HG03045 (cell line): ENCODE measurements at regions not wholly inside any gene's neighbourhood (a gene's known extent, or its start where the extent isn't known, plus 50 kb on each side); places are given as distances from the start of the nearest gene placed in this dataset.

Experiments
- ATAC-seq: cut with Tn5 transposase; IDR thresholded peaks from one replicate; pipeline ENCODE4 v1.9.1; 2021; ENCODE audit warnings: mild to moderate bottlenecking, moderate library complexity; ENCODE audit not compliant: unreplicated experiment

DNA sequence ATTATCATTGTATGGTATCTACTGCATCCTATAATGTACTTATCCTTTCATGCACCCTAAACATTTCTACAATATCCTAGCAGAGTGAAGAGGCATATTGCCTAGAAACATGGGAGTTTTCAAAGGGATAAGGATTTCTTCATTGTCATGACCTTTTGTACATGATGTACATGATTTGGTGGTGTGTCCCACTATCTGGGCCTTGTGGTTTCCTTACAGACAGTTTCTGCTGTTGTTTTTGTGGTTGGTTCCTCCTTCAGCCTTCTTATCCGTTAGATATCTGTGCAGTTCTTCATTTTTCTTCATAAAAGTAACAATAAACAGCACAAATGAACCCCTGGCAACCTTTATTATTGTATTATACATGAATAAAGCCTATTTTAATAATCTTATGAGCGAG lies 70.4 kb upstream of the BACH1 start:
- no peak for ATAC-seq

DNA sequence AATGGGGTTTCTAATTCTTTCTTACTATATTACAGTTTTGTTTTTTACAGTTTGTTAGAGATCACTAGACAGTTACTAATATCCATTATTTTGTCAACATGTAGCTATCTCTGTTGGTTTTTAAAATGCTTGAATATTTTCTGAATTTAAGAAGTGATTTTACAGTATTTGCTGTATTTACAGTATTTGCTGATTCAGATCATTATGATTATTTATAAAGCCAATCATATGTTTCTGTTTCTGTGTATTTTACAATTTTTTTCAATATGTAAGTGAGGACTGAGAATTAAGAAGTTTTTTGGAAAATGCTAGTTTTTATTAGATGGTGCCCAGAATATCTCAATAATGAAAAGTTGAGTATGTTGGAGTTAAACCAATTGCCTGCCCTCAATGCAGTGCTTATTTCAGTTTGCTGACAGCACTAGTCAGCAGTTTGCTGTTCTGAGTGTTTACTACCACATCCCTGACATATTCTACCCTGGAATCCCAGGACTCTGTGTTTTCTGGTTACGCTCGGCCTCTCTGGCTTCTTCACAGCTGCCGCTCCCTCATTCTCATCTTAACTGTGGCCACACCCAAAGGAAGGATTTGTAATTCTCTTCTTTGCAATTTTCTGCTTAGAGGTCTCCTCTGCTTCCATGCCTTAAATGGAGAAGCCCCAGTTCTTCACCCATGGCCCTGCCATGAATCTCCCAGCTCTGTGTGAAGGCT lies 68.0 kb upstream of the BACH1 start:
- no peak for ATAC-seq

DNA sequence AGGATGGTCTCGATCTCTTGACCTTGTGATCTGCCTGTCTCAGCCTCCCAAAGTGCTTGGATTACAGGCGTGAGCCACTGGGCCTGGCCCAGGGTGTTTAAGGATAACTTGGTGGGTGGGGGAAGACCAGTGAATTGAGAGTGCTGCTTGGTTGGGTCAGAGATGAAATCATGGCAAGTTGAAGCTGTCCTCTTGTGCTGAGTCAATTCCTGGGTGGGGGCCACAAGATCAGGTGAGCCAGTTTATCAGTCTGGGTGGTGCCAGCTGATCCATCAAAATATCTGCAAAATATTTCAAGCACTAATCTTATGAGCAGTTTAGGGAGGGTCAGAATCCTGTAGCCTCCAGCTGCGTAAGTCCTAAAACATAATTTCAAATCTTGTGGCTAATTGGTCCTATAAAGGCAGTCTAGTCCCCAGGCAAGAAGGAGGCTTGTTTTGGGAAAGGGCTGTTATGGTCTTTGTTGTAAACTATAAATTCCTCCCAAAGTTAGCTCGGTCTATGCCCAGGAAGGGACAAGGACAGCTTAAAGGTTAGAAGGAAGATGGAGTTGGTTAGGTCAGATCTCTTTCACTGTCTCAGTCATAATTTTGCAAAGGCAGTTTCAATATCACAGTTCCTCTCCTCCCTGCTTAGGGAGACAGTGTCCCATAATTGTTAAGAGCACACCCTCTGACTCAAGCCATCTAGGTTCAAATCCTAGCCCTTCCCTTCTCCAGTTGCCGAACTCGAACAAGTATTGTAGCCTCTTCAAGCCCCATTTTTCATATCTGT lies 66.8 kb upstream of the BACH1 start:
- no peak for ATAC-seq

DNA sequence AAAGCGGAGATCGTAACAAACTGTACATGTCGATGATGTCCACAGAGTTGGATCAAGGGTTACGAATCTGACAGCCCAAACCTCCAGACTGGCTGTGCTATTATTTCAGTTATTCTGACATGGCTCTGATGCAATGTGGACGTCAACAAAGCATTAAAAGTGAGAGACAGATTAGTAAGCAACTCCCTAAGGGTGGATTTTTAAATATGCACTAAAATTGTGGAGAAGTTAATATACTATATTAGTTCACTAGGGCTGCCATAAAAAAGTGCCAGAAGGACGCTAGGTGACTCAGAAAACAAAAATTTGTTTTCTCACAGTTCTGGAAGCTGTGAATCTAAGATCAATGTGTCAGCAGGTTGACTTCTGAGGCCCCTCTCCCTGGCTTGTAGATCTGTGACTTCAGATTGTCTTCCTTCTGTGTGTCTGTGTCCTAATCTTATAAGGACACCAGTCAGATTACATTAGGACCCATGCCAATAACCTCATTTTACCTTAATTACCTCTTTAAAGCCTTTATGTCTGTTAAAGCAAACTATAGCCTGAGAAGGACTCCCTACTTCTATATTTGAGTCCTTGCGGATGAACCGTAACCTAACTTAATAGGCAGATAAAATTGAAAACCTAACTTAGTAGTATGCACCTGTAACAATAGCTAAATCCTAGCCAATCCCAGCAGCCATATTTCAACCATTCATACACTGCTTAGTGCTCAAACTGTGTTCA lies 66.0 kb upstream of the BACH1 start:
- ATAC-seq = no peak

DNA sequence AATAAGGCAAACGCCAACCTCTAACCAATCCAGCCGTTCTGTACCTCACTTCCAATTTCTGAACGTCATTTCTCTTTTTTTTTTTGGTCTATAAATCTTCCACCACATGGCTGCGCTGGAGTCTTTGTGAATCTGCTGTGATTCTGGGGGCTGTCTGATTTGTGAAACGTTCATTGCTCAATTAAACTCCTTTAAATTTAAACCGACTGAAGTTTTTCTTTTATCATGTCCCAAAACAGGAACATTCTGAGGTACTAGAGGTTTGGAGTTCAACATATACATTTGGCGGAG lies 65.5 kb upstream of the BACH1 start:
- ATAC-seq = peak; percentile 1

DNA sequence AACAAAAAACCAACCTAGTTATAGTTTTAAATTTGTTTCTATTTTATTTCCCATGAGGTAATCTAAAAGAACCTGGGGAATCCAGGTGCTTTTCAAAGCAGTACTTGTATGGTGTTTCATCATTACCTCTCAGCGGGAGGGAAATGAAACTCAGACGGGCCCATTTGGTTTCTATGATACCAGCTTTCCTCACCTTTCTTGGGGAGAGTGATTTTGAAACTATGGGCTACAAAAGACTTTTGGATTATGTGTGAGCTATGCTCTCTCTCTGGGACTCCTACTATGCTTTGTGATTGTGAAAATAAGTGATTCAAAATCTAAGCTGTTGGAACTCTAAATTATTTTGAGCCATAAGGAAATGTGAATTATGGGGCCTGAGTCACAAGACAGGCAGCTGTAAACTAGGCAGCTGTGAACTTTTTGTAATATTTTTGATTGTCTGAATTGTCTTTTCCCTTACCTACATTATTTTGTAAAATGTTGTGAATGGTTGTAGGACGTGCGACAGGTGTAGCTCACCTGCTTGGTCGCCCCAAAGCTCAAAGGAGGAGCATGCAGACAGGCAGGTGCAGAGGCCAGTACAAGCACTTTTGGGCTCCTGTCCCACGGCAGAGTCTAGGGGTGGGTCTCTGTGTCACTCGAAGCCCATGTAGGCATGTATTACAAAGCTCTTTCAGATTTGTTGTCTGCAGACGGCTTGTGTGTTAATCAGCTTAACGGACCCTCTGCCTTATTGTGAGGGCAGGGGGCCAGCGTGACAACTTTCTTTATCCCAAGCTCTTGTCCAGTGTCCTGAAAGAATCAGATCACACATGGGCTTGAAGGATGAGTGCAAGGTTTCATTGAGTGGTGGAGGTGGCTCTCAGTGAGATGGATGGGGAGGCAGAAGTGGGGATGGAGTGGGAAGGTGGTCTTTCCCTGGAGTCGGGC lies 64.8 kb upstream of the BACH1 start:
- peak; percentile 62 for ATAC-seq

DNA sequence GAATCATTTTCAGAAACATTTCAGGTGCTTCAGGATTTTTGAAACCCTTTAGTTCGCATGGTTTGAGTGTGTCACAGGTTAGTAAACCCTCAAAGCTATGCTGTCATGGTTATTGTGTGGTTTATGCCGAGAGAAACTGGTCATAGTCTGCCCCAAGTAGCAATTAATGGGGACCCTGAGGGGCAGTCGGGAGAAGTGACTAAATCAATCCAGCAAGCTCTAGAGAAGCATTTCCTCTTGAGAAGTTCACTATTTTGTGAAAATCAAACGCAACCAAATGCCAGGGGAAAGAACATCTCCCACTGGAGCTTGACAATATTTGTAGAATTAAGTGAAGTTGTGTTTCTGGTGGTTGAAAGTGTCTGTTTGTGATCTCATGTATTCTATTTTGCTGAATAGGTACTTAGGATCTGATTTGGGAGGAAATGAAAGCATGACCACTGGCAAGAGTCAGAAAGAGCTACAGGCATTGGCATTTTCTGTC lies 63.0 kb upstream of the BACH1 start:
- peak; percentile 49 for ATAC-seq

DNA sequence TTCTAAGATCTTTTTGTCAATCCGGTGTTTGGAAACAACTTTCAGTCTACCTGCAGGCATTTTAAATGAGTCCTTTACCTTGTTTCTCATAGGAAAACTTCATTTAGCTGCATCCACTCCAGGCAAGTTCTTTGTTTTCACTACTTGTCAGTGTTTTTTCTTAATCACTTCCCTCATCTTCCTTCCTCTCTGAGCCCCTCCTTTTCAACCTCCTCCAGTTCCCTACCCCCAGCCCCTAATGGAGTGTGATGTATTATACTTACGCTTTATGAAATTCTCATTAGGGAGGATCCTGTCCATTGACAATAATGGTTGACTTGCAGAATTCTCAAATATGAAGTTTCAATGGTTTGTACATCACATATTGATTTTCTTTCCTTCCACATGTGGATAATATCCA lies 62.5 kb upstream of the BACH1 start:
- no peak for ATAC-seq

DNA sequence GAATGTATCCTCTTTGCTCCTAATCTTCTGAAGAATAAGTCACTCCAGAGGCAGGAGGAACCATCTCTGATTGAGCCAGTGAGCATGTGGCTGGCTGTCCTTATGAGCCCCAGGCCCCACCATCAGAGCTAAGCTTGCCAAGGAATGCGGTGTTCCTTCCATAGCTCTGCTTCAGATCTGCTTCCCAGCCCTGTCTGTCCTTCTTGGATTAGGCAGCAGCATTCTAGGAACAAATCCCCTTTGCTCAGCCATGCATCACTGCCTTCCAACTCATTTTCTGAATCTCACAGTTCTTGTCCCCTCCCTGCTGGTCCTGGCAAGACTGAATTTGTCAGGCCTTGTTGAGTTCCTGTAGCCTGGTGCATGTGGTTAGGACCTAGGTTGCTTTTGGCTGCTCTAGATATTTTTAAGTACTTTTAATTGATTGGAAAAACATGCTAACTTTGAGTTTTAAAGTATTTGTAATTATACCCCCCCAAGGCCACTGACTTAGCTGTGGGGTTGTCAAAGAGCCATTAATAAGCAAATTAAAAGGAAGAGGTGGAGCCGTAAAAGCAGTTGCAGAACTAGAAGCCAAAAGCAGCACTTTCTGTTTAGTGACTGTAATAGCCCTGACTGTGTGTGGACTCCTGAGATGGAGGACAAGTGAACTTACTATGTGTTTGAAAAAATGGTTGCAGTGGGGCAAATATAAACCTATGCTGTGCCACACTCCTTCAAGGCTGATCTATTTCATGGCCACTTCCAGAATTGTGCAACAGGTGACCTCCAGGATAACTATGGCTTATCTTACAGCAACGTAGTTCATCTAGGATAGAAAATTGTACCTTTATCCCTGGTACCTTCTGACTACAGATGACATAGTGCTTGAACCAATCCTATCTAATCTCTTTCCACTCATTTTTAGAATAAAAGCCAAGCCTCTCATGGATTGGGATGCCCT lies 61.3 kb upstream of the BACH1 start:
- ATAC-seq = no peak

DNA sequence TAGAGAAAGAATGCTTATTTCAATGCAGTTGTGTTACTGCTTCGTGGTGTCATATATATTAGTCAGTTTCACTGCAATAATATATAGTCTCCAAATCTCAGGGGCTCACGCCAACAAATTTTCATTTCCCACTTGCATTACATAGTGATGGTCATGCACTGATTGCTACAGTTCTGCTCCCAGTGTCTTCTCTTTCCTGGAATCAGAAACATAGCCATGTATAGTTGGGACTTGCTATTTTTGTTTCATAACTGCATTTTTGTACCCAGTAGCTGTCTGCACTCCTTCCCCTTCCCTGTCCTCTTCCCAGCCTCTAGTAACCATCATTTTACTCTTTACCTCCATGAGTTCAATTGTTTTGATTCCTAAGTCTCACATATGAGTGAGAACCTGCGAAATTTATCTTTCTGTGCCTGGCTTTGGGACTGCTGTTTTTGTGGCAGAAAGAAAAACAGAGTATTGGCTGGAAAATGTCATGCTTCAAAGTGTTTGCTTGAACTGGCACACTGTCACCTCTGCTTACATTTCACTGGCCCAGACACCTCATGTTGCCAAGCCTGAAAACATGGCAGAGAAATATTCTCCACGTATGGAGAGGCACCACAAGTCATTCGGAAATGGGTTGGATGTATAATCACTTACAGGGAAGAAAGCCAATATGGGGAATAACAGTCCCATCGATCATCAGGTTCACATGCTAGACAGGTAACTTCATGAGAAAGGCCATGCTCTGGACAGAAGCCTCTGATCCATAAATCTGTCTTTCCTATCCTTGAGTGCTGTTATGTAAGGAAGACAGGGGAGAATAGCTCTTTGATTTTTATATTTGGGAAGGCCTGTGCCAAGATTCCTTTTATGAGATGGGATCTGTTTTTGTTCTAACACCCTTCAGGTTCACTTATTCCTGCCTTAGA lies 60.4 kb upstream of the BACH1 start:
- ATAC-seq = no peak

DNA sequence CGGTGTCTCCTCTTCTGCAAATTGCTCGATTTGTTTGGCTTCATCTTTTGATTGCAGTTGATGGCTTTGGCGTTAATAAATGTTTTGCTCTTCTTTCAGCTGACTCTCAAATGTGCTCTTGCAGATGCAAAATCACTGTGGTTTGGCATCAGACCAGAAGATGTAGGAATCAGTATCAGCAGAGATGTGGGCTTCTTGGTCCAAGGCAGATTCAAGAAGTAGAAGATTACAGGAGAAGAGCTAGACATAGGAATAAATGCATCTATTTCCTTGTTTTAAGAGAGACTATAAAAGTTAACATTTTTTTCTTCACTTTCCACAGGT lies 59.8 kb upstream of the BACH1 start:
- ATAC-seq = no peak

DNA sequence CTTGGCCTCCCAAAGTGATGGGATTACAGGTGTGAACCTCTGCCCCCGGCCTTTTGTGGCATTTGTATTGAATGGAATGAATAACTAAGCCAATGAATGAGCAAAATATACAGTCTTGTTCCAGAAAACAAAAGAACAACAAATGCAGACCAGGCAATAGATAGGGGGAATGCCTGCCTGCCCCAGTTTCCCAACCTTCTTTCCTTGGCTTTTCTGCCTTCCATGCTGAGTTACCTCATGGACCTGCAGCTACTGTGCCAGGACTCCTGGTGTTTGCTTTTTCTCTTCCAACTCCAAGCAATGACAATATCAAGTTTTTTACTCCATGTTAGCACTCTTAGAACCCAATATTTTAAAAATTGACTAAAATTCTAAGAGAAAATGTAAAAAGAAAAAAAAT lies 58.6 kb upstream of the BACH1 start:
- ATAC-seq = no peak

DNA sequence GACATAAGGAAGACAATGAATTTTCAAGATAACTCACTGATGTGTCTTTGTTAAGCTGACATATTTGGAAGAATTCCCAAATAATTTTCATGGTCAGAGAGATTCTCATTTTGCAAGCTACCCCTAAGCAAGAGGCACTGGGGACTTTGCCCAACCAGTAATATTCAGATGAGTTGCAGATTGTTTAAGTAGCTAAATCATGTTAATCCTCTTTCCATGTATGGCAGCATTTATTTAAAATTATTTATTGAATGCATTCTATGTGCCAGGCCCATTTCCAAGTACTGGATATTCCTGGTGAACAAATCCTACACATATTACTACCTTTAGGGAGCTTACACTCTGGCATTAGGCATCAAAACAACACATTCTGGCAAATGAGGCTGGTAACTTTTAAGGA lies 56.5 kb upstream of the BACH1 start:
- no peak for ATAC-seq

DNA sequence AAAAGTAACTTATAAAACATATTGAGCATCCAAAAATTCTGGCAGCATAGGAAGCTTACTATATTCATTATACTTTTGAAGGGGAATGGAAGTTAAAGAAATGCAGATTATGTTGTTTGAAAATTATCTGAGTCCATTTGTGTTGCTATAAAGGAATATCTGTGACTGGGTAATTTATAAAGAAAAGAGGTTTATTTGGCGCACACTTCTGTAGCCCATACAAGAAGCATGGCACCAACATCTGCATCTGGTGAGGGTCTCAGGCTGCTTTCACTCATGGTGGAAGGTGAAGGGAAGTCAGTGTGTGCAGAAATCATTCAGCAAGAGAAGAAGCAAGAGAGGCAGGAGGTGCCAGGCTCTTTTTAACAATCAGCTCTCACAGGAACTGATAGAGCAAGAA lies 55.5 kb upstream of the BACH1 start:
- no peak for ATAC-seq

DNA sequence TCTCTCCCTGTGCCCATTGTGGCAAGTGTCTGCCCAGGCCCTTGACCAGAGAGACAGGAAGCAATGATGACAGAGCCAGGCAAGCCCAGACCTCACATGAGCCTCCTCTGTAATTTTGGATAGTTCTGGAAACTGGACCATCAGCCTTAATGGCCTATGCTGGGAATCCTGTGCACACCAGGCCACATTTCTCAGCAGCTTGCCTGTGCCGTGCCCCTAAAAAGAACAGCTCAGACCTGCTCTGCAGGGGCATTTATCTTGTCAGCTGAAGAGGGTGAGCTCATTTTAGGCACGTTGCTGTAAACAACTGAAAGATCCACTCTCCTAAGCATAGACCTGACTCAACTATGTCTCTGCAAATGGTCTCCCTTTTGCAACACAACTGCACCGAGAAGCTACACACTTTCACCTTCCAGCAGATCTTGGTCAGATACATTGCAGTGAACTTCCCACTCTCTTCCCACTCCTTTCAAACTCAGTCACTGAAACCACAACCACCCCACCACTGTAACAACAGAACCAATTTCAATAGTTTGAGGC lies 53.5 kb upstream of the BACH1 start:
- peak; percentile 95 for ATAC-seq

DNA sequence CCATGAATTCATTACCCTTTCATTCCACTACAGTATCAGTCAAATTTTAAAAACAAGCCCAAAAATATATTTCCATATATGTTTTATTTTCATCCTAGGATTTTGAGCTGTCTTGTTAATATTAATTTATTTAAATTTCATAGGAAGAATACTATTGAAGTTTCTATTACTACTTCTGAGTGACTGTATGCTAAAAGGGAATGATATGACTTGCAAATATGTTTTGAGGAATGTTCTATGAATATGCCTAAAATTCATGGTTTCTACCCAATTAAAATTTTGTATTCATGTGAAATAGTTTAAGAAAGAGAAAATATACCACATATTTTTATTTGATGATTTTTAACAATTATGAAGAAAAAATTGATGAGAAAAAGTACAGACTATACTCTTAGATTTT lies 52.9 kb upstream of the BACH1 start:
- ATAC-seq = no peak

DNA sequence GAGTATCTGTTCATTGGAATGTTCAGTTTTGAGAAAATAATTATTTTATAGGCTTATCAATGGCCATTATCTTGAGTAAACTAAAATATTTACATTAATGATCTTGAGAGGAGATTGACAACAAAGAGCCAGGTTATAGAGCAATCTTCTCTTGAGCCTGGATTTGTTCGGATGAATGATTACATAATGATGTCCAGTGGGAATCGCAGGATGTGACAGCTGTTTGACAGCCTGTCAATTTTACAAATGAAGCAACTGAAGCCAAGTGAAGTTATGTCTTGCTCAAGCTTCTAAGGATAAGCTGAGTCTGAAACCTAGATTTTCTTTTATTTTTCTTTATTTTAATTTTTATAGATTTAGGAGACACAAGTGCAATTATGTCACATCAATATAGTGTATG lies 52.1 kb upstream of the BACH1 start:
- no peak for ATAC-seq

DNA sequence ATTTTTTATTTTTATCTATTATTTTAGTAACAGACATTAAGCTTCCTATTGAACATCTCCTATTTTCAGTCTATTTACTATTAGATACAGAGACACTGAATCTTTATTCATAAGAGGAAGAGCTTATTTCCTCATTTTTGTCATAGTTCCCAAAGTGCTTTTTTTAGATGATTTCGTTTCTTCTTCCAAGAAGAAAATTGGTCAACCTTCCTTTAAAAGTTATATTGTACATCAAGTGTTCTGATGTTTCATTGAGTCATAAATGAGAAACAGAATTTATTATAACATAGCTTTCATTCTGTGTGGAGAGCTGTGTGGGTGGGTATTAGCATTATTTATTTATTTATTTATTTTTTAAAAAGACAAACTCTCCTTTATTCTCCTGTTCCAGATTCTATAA lies 50.6 kb upstream of the BACH1 start:
- no peak for ATAC-seq
